ENCODE measurements at regions not wholly inside any gene's neighbourhood (a gene's known extent, or its start where the extent isn't known, plus 50 kb on each side); places are given as distances from the start of the nearest gene placed in this dataset.
"Not testable (repeated sequence)": the region's sequence is repeated elsewhere in the genome, so short reads cannot be mapped to it uniquely, and the experiment has no call there.

DNA sequence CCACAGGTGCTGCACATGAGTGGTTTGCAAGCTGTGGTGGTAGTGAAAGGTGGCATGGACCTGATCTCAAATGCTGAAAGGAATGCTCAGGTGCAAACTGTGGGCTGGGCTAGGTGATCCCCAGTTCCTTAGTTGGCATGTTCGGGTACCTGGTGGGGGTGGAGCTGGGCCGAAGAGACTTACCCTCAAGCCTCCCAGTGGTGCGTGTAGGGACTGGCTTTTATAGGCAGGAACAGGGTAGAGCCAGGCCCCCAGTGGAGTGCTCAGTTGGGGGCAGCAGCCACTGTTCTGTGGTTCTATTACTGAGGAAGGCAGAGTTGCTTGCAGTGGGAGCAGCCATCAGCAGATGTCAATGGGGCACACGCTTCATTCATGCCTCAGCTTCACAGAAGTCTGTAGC is 399.8 kb downstream of the HTR1B start:
- no peak for DNase-seq

DNA sequence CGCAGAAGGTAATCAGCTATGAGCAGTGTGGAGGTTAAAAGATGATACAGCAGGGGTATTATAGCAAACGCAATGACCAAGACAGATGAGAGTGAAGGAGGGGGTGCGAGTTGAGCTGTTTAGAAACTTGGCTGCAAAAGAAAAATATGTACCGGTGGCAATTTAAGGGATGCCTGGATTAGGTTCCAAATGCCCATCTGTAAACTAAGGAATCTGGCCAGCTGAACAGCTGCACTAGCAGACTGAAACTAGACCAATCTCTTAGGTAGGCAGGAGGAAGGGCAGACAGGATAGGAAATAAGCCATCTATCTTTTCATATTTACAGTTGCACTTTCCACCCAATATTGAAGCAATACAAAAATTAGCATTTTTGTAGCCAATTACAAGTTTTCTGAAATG is 407.6 kb downstream of the HTR1B start:
- DNase-seq = no peak

DNA sequence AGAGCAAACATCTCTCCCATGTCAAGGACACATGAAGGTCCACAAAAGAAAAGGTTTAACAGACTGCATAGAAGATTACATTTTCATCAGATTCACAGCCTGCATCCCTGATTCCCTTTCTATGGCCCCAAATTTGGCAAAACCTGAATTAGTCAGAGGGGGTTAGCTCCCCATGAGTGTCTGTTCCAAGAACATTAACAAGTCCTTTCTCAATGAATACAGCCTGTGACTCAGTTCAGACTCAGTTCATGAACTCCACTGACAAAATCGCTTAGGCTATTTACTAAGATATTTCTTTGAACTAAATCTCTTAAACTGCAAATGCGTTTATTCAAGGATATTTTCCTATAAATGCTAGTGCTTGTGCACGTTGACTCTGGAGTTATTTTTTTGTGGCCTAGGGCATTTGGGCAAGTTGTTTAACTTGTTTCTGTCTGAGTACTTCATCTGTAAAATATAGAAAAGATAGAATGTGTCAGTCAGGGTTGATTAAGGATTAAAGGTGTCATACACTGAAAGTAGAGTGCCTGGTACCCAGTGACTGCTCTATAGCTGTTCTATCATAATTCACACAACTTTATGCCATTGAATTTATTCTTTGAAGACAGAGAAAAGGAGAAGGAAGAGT is 422.6 kb downstream of the HTR1B start:
- DNase-seq = no peak

DNA sequence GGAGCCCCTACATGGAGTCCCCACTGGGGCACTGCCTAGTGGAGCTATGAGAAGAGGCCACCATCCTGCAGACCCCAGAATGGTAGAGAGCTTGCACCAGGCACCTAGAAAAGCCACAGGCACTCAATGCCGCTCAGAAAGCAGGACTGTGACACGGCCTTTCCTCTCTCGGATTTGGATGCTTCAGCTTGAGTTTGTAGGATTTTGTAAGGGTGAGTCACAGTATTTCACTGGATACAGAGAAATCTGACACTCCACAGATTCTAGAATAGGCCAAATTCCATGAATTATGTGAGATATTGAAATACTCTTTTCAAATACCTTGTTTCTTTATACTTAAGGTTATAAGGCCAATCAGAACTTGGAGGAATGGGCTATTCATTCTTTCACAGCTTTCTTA is 424.5 kb downstream of the HTR1B start:
- DNase-seq = no peak

DNA sequence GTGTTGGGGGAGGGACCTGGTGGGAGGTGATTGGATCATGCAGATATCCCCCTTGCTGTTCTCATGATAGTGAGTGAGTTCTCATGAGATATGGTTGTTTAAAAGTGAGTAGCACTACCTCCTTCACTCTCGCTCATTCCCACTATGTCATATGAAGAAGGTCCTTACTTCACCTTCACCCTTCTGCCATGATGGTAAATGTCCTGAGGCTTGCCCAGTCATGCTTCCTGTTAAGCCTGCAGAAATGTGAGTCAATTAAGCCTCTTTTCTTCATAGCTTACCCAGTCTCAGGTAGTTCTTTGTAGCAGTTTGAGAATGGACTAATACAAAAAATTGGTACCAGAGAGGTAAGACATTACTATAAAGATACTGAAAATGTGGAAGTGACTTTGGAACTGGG is 425.9 kb downstream of the HTR1B start:
- no peak for DNase-seq

DNA sequence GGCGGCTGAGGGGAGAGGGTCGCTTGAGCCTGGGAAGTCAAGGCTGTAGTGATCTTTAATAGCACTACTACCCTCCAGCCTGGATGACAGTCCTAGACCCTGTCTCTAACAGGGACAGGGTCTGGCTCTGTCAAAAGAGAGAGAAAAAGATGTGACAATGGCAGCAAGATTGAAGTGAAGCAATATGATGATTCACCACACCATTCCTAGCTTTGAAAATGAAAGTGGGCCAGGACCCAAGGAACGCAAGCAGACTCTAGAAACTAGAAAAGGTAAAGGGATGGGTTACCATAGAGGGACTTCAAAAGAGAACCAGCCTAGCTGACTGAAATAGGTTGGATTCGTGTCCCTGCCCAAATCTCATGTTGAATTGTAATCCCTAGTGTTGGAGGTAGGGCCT is 426.9 kb downstream of the HTR1B start:
- no peak for DNase-seq

DNA sequence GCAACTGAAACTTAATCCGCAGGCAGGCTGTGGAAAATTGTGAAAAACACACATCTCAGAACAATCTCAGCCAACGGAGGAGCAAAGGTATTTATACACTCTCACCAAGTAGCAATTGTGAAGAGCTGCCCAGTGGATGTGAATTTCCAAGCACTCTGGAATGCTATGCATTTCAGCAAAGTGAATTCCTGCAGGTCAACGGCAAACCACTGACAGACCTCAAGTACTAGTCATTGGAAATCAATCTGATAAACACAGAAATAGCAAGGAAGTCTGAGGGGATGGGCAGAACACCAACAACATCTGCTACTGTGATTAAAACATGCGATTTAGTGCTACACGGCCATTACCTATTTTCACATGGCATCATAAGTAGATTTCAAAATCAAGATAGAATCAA is 429.1 kb downstream of the HTR1B start:
- no peak for DNase-seq

DNA sequence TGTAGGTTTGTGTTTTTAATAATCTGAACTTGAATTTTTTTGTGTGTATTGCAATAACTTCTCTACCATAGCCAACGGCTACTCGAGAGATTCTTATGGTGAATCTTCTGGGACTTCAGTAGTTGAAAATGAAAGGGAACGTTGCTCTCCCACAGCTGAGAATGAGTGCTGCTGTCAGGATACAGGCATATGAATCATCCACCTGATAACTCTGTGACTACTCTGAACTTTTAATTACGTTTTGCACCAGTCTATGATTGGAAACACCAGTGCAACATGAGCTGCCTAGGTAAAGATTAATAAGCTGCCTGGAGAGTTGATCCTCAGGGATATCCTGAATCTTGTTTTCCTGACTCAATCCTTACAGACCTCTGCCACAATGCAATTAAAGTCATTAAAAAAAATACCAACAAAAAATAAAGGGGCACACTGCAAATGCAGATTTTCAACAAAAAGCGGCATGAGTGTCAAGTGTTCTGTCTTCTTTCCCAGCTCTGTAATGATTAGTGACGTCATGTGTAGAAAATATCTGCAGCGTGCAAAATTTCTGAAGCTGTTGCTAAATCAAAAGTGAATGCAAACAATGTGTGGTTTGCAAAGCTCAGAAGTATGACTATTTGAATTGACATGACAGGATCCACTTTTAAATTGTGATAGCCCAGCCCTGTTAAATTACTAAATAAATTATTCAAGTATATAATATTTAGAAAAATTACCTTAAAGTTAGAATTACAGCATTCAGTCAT is 432.2 kb downstream of the HTR1B start:
- no peak for DNase-seq

DNA sequence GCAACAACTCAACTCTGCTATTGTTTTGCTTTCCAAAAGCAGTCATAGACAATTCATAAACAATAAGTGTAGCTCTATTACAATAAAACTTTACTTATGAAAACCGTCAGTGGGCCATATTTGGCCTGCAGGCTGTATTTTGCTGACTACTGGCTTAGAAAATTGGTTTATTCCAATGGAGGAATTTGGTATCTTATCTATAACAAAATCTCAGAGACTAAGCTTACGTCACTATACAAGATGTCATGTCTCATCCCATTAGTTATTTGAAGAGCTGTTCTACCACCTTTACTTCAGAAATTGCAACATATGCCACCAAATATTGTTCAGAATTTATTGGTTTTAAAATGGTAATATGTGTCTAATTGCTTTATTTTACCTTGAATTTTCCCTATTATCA is 436.9 kb downstream of the HTR1B start:
- DNase-seq = no peak

DNA sequence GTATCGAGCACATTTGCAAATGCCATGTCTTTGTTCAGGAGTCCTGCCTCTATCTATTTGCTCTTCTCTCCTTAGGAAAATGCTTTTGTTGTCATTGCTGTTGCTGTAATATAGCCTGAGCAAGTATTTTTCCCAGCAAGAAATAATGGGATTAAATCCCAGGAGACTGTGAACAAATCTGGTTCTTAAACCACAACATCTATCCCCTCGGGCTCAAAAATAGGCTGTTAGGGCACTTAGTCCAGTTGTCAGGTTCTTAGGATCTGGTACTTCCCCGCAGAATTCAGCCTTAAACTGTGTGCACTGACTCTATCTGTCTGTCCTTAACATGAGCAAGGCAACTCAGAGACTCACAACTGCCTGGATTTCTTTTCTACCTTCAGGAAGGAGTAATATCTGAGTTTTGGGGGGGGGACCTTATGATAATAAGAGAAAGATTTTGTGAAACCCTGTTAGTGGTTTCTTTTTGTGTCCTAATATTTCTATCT is 437.5 kb downstream of the HTR1B start:
- DNase-seq = no peak

DNA sequence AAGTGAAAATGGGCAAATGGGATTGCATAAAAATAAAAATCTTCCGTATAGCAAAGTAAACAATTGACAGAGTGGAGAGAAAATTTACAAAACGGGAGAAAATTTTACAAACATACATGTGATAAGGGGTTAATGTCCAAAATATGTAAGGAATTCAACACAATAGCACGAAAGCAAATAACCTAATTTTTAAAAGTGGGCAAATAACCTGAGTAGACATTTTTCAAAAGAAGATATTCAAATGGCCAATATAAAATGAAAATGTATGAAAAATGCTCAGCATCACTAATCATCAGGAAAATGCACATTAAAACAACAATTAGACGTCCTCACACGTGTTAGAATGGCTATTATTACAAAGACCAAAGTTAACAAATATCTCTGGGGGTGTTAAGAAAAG is 441.5 kb downstream of the HTR1B start:
- no peak for DNase-seq

DNA sequence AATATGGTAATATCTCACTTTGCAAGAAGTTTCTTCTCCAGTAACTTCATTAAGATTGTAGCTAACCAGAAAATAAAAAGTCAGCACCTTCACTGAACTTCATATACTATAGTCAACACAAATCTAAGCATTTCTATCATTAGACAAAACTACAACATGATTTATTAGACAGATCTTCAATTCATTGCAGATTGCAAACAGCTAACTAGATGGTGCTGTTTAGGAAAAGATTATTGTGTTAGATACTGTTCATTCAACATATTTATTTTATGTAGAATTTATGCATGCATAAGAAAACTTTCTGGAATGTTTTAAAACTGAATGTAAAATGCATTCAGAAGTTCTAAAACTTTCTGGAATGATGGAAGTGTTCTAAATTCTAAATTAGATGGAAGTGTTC is 442.1 kb downstream of the HTR1B start:
- no peak for DNase-seq

DNA sequence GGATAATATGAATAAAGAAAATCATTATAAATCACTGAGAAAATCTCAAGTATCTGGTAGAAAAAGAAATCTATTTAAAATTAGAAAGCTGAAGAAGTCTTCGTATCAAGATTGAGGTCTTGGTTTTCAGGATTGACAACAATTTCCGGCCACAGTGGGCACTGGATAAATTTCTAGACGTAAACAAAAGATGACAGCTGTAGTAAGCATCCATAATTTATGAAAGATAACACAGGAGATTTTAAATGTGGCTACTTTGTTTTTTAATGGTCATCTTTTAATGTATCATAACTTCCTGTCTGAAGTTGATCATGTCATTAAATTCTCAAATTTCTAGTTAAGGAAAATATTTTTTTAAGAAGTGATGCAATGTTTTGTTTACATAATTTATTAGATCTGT is 444.2 kb downstream of the HTR1B start:
- DNase-seq = no peak

DNA sequence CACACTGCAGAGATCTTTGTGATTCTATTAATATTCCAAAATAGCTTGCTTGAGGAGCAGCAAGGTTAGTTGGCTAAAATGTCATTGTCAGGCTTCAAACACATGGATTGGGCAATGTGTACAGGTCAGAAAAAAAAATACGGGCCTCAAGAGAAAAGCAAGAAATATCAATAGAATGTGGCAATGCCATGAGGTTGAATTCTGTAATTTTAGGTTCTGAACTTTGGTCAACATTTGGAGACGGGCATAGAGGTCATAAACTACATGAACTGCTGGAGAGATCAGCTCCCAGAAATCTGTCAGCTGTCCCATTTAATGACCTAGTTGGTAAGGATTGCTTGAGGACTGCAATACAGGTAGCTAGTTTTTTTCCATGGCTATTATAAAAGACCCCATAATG is 445.8 kb downstream of the HTR1B start:
- no peak for DNase-seq

DNA sequence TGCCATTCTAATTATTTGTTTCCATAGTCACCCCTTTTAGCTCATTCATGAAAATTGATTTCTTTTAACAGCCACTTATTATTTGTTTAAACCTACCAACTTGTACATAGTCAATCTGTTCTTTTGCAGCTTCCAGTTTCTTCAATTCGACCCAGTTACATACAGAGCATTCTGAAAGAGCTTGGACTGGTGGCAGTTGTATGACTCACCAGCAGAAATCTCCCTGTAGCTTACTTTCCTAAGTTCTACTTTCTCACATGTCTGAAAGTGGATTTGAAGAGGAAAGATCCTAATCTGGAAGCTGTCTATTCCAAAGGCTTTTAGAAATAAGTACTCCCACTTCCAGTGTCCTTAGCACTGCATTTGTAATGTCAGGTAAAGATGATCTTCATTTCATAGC is 447.9 kb downstream of the HTR1B start:
- DNase-seq = no peak

DNA sequence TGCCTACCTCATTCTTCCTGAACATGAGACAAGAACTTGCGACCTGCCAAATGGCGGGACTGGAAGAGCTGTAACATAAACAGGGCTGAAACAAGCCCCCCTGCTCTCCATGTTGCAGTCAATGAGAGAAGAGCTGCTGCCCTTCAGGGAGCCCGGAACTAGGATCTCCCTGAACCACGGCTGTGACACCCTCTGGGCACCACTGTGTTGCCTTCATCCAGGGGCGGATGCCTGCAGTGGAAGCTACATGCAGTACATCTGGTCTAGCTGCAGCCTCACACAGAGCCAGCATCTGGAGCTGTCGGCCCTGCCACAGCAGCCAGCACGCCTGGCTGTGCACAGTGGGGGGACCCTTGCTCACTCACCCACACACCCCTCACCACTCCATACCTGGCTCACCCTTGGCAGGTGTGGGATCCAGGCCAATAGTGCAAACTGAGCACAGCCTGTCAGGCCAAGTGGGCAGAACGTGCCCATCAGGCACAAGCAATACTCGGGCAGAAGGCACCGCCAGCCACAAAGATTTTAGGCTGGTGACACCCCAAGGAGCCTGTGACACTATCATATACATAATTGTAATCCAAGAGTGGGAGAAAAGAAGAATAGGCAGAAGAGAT is 451.3 kb downstream of the HTR1B start:
- no peak for DNase-seq

DNA sequence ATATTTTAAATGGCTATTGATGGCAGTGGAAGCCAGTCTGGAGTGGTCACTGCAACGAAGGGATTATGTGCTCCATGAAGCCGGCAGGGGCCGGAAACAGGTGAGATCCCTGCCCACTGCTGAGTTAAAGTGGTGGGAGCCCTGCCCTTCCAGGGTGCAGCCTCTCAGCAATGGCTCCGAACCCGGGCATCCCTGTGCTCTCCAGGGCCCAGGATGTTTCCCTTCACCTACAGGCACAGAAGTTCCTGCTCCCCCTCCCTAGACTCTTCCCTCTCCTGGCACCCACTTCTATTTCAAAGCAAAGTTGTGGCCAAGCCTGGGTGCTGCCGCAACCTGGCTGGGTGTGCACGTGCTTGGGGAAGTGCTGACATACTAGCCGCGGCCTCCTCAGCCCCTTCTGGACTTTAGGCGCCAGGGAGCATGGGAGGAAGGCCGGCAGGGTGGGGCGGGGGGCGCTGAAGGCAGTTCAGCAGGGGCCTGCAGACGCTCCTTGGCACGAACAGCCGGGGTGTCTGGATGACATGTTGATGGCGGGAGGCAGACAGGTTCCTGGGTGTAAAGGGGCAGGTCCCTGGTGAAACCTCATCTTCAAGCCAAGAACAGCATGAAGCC is 452.3 kb downstream of the HTR1B start:
- no peak for DNase-seq

DNA sequence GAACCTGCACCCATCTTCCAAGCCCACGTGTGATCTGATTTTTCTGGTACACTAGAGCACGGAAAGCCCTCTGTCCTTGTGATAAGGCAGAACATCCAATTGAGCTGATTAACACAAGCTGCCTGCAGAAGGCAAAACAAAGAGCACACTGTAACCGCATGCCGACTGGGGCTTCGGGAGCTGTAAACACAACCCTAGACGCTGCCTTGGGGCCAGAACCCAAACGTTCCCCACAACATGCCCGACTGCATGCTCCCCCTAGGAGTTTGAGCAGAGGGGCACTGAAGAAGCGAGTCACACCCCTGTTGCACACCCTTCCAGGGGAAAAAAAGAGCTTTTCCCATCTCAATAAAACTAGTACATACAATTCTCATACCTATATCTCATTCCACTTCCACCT is 470.7 kb downstream of the HTR1B start:
- DNase-seq = no peak

DNA sequence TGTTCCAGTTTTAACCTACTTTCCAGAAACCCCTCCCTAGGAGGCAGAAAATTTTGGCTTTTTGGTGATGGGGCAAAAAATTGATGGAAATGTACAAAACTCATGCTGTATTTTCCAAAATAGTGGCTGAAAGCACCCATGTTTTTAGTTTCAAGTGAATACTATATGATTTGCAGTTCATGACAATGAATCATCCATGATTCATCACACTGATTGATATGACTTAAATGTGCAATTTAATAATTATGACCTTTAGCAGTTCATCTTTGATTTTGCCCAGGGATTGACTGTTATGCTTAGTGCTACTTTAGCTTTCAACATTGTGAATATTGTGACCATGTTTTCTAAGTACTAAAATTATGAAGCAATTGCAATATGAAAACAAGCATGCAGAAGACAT is 478.7 kb downstream of the HTR1B start:
- DNase-seq = no peak

DNA sequence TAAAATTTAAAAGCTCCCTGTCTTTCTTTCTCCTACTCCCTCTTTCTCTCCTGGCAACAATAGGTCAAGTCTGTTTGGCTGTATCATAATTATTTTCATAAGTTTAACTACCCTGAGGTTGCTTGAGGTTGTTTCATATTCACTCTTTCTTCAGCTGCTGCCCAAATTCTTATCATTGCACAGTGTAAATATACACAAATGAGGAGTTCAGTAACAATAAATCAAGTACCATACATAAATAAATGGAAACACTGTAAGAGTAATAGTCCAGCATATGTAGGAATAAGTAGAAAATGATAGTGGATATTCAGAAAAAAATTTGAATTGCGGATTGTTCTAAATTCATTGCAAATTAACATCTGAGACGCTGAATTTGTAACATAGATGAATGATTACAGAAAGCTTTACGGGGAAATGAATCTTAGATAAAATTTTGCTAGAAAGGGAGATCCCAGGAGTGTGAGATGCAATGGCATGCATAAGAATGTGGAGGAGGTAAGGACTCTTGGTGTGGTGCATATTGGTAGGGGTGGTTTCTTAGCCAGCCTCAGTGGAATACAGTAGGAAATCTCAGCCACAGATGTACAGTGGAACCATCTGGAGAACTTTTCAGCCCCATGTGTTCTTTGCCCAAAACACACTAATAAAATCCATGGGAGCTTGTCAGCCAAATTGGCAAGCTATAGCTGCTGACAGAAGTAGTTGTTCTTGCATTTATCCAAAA is 480.7 kb downstream of the HTR1B start:
- no peak for DNase-seq

DNA sequence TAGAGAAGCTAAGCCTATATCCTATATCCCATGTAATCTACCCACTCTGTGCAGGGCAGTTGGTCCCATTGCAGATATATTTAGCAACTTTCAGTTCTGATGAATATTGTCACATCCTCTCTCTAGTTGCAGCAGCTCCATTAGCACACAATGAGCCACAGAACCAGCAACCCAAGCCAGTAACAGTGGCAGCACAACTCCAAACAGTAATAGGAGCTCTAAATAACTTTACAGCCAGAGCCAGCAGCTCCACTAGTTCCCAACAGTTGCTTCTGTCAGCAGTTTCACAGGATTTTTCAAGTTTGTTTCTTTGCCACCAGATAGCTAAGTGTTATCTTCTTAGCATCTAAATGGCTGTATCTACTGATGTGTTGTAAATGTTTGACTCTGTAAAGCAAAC is 490.8 kb downstream of the HTR1B start:
- DNase-seq = no peak

DNA sequence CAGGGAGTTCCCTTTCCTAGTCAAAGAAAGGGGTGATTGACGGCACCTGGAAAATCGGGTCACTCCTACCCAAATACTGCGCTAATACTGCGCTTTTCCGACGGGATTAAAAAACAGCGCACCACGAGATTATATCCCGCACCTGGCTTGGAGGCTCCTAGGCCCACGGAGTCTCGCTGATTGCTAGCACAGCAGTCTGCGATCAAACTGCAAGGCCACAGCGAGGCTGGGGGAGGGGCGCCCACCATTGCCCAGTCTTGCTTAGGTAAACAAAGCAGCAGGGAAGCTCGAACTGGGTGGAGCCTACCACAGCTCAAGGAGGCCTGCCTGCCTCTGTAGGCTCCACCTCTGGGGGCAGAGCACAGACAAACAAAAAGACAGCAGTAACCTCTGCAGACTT is 504.1 kb downstream of the HTR1B start:
- DNase-seq = not testable (repeated sequence)

Data from NCI-H1105 (cell line).